NCI-H2227 (cell line): ENCODE measurements at regions not wholly inside any gene's neighbourhood (a gene's known extent, or its start where the extent isn't known, plus 50 kb on each side); places are given as distances from the start of the nearest gene placed in this dataset.

ENCODE experiments used
- DNase-seq: peaks from one replicate; lab custom pipeline; 2025; ENCODE audit not compliant: unreplicated experiment; lab: John Stamatoyannopoulos, UW

DNA sequence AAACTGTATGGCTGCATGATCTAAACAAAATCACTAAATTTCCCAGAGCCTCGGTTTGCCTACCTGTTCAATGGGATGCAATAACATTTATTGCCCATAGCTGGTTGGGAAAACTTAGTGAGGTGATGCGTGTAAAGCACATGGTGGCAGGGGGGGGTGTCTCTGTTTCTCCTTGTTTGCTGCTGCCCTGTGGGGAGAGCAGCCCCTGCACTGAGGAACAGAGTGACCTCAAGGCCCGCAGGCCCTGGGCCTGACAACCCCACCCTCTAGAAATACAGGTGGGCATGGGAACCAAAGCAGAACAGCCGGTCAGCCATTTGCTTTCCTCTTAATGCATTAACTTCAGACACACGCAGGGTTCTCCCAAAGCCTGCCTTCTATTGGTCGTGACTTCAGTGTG lies 55.1 kb upstream of the SLC66A3 start:
- no peak for DNase-seq

DNA sequence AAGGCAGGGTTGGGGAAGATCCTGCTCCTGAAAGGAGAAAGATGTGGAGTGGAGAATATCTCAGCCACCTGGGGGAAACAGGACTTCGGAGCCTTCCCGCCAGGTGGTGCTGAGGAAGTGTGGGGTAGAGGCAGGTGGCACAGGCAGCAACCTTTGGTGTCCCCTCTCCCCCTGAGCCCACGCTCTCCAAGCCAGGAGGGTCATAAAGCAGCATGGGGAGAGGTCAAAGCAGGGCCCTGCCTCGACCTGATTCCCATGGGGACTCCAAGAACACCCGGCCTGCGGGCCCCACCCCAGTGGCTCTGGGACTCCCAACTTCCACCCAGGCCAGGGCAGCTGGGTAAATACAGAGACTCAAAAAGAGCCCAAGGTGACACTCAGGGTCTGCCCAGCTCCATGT lies 54.3 kb upstream of the SLC66A3 start:
- DNase-seq: no peak

DNA sequence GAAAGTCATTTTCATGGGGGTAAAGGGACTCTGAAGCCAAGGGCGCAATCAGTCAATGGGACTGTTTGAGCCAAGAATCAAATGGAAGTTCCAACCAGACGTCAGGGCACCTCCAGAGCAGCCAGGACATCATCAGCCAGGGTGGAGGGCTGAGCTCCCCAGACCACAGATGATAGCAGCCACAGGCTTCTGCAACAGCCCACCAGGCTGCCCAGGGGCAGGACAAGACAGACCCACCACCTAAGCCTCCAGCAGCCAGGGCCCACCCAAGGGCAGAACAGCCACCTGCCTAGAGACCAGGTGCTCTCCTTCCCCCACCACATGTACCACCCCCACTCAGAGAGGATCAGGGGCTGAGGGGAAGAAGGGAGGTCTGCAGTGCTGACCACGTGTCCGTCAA lies 53.8 kb upstream of the SLC66A3 start:
- no peak for DNase-seq

DNA sequence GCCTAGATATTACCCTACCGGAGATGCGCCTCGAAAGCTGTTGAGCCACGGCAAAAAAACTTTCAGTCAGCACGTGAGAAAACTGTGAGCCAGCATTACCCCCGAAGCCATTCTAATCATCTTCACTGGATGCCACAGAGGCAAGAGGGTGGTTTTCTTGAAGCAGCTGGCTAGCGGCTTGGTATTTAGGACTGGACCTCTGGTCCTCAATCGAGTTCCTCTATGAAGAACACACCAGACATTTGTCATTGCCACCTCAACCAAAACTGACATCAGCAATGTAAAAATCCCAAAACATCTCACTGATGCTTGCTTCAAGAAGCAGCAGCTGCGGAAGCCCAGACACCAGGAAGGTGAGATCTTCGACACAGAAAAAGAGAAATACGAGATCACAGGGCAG lies 52.8 kb upstream of the SLC66A3 start:
- DNase-seq: no peak

DNA sequence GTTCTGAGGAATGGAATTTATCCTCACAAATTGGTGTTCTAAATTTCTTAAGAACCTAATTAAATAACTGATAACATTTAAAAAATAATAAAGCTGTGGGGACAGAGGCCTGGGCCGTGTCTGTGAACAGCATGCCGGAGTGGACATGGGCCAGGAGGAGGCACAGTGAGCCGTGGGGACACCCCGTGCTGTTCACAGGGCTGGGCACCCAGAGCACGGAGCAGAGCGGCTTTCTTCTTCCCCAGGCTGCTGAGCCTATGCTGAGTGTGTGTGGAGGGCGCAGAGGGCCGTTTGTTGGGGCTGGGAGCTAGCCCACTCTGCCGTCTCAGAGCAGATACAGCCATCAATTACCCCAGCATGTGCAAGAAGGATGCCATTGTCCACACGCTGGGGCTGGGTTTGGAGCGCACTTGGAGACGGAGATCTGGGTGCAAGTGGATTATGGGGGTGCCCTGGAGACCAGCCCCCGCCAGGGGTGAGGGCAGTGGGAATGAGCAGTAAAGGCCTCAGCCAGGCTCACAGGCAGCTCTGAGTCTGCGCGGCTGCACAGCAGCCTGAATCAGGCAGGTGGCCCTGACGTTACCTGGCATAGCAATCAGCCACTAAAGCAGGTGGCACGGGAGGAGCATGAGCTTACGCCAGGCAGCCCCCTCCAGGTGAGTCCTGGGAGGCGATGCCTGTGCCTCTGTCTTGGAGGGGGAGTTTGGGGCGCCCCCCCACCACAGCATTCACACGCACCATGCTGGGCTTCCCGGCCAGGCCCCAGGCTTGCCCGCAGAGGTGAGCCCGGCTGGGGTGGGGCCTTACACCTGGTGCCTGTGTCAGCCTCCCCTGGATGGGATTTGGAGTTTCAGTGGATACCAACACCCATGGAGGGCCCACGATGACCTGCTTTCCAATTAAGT lies 52.1 kb upstream of the SLC66A3 start:
- no peak for DNase-seq

DNA sequence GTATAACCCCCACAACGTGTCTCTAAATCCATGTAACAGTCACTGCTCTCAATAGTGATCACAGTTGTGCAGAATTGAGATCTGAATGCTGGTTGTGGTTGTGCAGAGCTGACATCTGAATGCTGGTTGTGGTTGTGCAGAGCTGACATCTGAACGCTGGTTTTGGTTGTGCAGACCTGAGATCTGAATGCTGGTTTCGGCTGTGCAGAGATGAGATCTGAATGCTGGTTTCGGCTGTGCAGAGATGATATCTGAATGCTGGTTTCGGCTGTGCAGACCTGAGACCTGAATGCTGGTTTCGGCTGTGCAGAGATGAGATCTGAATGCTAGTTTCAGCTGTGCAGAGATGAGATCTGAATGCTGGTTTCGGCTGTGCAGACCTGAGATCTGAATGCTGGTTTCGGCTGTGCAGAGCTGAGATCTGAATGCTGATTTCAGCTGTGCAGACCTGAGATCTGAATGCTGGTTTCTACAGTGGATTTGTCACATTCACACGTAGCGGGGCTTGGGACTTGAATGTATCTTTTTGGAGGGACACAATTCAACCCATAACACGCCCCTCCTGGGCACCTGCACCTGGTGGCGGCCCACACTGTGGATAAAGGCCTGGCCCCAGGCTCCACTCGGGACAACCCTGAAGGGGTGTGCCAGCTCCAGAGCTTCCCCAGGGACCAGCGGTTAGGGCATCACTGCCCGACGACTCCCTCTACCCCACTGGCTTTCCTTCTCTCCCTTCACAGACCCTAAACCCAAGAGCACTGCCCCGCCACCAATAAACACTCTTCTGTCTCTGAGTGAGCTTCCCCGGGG lies 51.1 kb upstream of the SLC66A3 start:
- no peak for DNase-seq

DNA sequence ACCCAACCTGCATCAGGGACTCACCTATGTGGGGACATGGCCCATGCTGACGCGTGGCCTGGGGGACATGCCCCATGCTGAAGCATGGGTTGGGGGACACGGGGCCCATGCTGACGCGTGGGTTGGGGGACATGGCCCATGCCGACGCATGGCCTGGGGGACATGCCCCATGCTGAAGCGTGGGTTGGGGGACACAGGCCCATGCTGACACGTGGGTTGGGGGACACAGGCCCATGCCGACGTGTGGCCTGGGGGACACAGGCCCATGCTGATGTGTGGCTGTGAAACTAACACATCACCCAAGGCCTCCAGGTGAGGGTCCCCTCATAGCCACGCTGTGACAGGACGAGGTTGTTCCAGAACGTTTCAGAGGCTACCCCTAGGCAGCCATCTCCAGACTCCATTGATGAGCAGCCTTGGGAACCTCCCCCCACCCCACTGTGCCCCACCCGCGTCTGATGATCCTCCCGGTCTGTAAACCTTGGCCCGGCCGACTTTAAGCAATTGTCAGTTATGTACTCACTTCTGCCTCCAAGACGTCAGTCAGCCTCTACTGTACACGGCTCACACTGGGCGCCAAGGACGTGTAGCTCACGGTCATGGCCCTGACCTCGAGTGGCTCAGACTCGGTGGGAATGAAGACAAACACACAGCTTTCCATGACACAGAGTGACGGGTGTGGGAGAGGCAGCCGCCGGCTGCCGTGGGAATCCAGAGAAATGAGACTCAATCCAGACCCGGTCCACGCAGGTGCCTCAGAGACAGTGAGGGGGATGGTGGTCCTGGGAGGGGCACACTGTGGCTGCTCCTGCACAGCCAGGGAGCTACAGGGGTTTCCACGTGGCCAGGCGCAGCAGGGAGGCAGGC lies 50.2 kb upstream of the SLC66A3 start:
- no peak for DNase-seq
